ENCODE measurements at regions not wholly inside any gene's neighbourhood (a gene's known extent, or its start where the extent isn't known, plus 50 kb on each side); places are given as distances from the start of the nearest gene placed in this dataset.
"Not testable (repeated sequence)": the region's sequence is repeated elsewhere in the genome, so short reads cannot be mapped to it uniquely, and the experiment has no call there.

GRCh38 chr21:24514081-24514733, 1093.1 kb downstream of the MRPL39 start:
- no peak for DNase-seq (ENCODE audit: low spot score)

- DNase-seq (ENCODE audit: low spot score): no peak
Observed at GRCh38 chr21:24509131-24509530, 1098.2 kb downstream of the MRPL39 start.

- DNase-seq (ENCODE audit: low spot score): no peak
Observed at GRCh38 chr21:24486973-24487372, 1120.3 kb downstream of the MRPL39 start.

- not testable (repeated sequence) for DNase-seq (ENCODE audit: low spot score)
Observed at GRCh38 chr21:24483361-24483760, 1123.9 kb downstream of the MRPL39 start.

- DNase-seq (ENCODE audit: low spot score): no peak
Observed at GRCh38 chr21:24470852-24471251, 1136.4 kb downstream of the MRPL39 start.

GRCh38 chr21:24456358-24456757, 1150.9 kb downstream of the MRPL39 start:
- no peak for DNase-seq (ENCODE audit: low spot score)

- no peak for DNase-seq (ENCODE audit: low spot score)
Observed at GRCh38 chr21:24450119-24450518, 1157.2 kb downstream of the MRPL39 start.

GRCh38 chr21:24445517-24445916, 1161.8 kb downstream of the MRPL39 start:
- no peak for DNase-seq (ENCODE audit: low spot score)

- DNase-seq (ENCODE audit: low spot score): no peak
Observed at GRCh38 chr21:24444736-24445135, 1162.5 kb downstream of the MRPL39 start.

- no peak for DNase-seq (ENCODE audit: low spot score)
Observed at GRCh38 chr21:24436236-24436635, 1171.0 kb downstream of the MRPL39 start.

- no peak for DNase-seq (ENCODE audit: low spot score)
Observed at GRCh38 chr21:24428591-24429199, 1178.6 kb downstream of the MRPL39 start.

- no peak for DNase-seq (ENCODE audit: low spot score)
Observed at GRCh38 chr21:24424776-24425175, 1182.5 kb downstream of the MRPL39 start.

GRCh38 chr21:24423546-24423945, 1183.7 kb downstream of the MRPL39 start:
- no peak for DNase-seq (ENCODE audit: low spot score)

- DNase-seq (ENCODE audit: low spot score): no peak
Observed at GRCh38 chr21:24420689-24421088, 1186.6 kb downstream of the MRPL39 start.

GRCh38 chr21:24419641-24420040, 1187.6 kb downstream of the MRPL39 start:
- not testable (repeated sequence) for DNase-seq (ENCODE audit: low spot score)

- DNase-seq (ENCODE audit: low spot score): no peak
Observed at GRCh38 chr21:24418671-24419070, 1188.6 kb downstream of the MRPL39 start.

GRCh38 chr21:24411429-24411828, 1195.9 kb downstream of the MRPL39 start:
- DNase-seq (ENCODE audit: low spot score): no peak

- no peak for DNase-seq (ENCODE audit: low spot score)
Observed at GRCh38 chr21:24403221-24403620, 1204.1 kb downstream of the MRPL39 start.

- no peak for DNase-seq (ENCODE audit: low spot score)
Observed at GRCh38 chr21:24395320-24395923, 1211.9 kb downstream of the MRPL39 start.

GRCh38 chr21:24375201-24375600, 1232.1 kb downstream of the MRPL39 start:
- DNase-seq (ENCODE audit: low spot score): no peak

- no peak for DNase-seq (ENCODE audit: low spot score)
Observed at GRCh38 chr21:24372506-24372905, 1234.8 kb downstream of the MRPL39 start.

GRCh38 chr21:24369746-24370145, 1237.5 kb downstream of the MRPL39 start:
- no peak for DNase-seq (ENCODE audit: low spot score)

GRCh38 chr21:24369278-24369677, 1238.0 kb downstream of the MRPL39 start:
- DNase-seq (ENCODE audit: low spot score): no peak

GRCh38 chr21:24367936-24368335, 1239.3 kb downstream of the MRPL39 start:
- DNase-seq (ENCODE audit: low spot score): no peak

Data from left forelimb (tissue), 1 donor.